Stimulated activated CD4-positive, alpha-beta T cell treated with anti-CD3 and anti-CD28 coated beads, Interleukin-12 subunit alpha, Interleukin-12 subunit beta, amount 100 ng/mL, for 4 hours (primary cell): ENCODE measurements at regions not wholly inside any gene's neighbourhood (a gene's known extent, or its start where the extent isn't known, plus 50 kb on each side); places are given as distances from the start of the nearest gene placed in this dataset.
"Not testable (repeated sequence)": the region's sequence is repeated elsewhere in the genome, so short reads cannot be mapped to it uniquely, and the experiment has no call there.

Experiments
- DNase-seq: peaks from one replicate; pipeline ENCODE4 v3.0.0-alpha.2; 2020

DNA sequence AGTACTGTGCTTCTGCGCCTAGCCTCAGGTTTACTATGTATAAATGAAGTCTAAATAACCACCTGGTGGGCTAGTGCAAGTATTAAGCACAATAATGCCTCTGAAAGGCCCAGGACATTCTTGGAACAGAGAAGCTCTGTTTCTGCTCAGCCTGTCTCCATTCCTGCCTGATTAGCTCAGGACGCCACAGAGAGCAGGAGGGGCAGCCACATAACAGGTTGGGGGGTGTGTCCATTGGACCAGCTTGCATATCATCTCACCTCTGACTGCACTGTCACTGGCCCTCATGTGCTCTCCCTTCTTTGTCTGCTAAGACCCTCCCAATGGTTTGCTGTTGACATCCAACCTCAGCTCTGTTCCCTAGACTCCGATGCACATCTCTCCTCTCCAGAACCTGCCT, 52.8 kb upstream of the IKZF1 start:
- DNase-seq = no peak

DNA sequence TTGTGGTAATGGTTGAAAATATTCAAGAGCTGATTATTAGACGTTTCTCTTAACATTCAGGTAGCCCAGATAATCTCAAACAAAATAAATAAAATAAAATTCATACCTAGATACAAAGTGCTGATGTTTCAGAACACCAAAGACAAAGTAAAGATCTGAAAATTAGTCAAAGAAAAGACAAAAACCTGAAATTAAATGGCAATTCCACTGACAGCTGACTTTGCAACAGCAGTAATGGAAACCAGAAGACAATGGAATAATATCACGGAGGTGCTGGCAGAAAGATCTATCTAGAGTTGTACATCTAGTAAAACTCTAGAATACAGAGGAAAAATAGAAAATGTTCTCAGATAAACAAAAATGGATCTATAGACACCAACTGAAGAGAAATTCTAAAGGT, 58.0 kb upstream of the IKZF1 start:
- no peak for DNase-seq

DNA sequence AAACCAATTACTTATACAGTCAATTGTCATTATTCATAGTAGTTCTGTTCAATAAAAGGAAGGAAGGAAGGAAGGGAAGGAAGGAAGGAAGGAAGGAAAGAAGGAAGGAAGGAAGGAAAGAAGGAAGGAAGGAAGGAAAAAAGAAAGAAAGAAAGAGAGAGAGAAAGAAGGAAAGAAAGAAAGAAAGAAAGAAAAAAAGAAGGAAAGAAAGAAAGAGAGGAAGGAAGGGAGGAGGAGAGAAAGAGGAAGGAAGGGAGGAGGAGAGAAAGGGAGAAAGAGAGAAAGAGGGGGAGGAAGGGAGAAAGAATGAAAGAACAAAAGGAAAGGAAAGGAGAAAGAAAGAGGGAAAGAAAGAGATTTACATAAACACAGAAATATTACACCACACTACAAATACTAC, 62.4 kb upstream of the IKZF1 start:
- not testable (repeated sequence) for DNase-seq

DNA sequence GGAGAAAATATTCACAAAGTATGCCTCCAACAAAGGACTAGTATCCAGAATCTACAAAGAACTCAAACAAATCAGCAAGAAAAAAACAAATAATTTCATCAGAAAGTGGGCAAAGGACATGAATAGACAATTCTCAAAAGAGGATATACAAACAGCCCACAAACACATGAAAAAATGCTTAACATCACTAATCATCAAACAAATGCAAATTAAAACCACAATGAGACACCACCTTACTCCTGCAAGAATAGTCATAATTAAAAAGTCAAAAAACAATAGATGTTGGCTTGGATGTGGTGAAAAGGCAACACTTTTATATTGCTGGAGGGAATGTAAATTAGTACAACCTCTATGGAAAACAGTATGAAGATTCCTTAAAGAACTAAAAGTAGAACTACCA, 63.8 kb upstream of the IKZF1 start:
- DNase-seq = not testable (repeated sequence)

DNA sequence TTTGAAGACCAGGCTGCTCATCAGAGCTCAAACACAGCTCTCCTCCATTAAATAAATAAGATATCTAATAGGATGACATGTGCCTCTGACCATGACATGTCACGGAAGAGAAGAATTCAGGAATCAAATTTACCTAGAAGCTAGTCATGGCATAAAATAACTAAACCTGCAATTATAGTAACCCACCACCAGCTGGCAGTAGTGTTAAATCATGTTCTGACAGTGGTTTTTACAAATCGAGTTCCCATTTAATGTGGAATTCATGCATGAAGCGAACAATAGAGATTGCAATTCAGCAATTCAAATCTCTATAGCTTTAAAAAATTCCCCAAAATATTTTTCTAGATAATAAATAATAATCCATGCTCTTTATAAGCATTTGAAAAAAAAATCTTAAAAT, 74.6 kb upstream of the IKZF1 start:
- no peak for DNase-seq

DNA sequence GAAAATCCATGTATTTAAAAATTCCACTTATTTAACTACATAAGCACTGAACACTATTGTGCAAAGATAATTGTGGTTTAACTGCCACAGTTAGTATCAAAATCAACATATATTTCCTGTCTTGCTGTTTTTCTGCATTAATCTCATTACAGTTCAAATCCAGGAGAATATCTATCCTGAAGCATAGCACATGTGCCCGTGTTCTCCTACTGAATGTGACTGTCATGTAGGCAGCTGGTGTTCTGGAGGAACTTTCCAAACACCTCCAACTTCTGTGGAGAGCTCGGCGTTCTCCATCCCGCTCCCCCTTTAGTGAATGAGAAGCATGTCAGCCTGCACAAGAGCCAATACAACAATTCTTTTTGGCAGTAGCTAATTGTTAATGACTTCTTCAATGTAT, 76.4 kb upstream of the IKZF1 start:
- DNase-seq = no peak

DNA sequence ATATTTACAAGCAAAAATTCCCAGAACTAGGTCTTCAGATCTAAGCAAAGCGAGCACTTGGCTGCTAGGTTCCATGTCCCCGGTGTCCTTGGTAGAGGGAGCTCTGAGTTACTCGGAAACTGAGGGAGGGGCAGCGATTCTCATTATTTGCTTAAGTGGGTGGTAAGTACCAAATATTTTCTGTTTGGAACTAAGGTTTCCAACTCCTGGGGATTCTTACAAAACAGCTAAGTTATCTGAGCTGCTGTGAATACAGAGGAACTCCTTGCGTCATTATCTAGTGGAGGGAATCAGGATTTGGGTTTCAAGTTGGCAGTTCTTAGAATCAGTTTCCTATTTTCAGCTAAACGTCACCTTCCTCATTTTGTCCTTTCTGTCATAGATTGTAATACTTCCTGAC, 76.8 kb upstream of the IKZF1 start:
- no peak for DNase-seq

DNA sequence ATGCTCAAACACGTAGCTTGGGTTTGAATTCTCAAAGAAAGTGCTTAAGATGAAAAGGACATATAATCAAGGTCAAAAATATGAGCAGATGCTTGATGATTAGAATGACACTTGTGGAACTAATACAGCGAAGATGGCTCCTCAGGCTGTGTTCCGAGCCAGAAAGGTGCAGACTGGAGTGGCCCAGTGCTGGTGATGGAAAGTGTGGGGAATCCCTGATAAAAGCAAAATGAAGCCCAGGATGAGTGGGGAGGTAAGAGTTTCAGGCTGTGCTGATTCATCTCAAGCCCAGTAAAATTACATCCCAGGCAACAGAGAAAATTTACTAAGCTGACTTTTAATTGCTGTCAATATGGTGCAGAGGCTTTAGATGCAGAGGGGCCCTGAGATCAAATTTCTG, 77.8 kb upstream of the IKZF1 start:
- DNase-seq = no peak

DNA sequence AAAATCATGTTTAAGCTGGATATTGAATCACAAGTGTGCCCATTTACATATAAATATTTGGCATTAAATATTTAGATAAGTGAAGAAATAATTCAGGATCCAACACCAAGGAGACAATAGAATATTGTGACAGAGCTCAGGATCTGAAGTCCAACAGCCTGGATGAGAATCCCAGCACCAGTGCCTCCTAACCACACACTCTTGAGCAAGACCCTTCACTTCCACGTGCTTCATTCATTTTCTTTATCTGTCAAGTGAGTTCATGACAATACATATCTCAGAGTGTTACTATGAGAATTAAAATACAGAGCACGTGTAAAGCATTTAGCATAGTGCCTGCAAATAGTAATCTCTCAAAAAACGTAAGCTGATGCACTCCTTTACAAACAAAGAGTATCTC, 78.4 kb upstream of the IKZF1 start:
- DNase-seq = no peak

DNA sequence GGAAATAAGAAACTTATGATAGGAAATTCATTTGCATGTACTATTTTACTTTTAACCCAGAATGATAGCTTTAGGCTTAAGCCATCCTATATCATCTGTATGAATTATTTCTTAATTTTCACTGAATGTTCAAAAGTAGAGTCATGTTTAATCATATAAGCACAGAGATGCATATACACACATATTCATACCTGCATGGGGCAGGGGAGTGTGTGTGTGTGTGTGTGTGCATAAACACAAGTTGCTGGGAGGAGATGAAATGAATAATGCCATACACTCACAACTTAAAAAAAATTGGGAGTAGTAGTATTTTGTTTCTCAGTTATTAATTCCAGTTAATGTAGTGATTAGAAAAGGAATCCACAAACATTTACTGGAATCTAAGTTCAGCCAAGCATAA, 83.1 kb upstream of the IKZF1 start:
- no peak for DNase-seq

DNA sequence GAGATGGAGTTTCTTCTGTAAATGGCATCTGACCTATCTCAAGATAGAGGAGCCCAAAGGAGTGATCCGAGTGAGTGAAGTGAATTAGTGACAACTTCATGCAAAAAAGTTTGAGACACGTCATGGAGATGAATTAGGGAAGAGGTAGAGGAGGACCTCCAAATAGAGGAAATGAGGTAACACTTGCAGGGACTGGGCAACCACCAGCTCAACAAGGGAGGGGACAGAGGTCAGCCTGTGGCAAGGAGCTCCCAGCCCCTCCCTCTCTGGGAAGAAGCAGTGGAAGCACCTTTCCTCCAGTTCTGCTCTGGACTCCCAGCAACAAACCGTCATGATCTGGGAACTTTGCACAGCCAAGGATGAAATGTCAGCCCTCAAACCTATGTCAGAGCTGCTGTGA, 83.5 kb upstream of the IKZF1 start:
- no peak for DNase-seq

DNA sequence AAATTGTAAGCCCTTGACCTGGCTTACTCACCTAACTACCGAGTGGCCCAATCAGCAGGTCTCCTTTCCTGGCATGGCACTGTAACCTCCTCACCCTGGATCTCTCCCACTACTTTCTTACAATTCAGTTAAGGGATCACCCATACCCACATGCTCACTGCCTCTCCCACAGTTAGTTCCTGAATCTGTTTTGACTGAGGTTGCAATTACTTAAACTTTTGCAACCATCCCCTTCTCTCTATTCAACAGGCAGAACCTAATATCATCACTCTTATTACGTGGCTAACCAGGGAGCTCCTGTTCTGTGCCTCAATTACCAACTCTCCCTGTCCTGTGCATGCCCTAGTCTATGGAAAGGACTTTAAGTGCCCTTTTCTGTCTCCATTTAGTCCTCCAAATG, 84.2 kb upstream of the IKZF1 start:
- DNase-seq = no peak

DNA sequence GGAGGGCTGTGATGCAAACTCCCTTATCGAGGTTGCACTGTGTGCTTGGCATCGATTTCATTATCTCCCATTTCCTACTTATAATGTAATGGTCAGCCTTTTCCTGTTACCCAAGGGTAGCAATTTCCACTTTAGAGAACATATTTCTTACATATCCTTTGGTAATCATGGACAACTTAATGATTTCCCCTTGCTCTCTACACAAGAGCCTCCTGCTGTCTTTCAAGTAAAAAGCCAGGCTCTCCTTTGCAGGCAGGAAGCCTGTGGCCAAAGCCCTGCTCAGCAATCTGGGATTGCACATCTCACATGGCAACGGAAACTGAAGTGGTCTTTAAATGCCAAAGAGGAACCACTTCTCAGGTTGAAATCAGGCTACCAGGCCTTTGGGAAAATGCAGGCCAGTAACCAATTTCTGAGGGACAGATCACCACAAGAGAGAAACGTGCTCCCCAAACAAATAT, 86.7 kb upstream of the IKZF1 start:
- no peak for DNase-seq

DNA sequence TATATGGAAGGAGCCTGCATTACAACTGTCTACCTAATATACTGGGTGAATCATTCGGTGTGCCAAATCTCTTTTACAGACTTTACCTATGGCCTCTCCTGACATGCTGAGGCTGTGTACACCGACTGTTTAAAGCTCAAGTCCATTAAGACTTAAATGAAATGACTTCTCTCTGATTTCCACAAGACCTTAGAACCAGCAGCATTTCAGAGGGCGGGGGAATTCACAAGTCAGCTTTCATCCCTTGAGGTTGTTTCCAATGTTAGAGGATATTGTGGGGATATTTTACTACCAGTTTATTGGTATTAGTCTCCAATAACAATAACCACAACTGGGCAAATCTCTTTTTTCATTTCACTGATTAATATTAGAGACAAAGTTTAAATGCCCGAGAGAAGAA, 87.1 kb upstream of the IKZF1 start:
- no peak for DNase-seq

DNA sequence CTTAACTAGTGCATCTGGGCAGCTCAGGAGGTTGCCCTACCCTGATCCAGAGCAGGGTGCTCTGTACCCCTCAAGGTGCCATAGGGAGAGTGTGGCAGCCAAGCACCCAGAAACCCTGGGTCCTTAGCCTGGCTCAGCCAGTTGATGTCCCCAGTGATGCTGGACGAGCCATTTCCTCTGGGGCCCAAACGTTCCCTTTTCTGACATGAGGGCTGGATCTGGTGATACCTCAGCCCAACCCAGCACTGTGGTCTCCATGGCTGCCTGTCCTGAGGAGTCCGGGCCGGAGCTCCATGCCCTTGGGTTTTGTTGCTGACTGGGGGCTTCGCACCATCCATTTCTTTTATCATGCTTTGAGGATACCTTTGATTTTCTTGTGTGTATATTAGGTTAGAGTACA, 87.9 kb upstream of the IKZF1 start:
- DNase-seq = no peak

DNA sequence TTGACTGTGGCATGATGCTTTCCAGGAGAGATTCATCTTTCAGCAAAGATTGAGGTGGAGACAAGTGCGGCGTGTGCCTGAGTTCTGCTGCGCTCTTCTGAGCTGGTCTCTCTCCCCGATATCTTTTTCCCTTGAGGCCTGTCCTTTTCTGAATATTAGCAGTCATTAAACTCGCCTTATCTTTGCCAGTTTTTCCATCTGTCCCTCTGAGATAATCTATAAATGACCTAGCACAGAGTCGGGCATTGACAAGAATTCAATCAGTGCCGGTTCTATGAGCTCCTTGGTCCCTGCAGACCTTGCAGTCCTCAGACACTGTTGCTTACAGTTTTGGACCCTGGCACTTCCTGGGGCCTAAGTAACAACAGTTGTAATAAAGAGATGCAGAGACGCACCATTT, 89.7 kb upstream of the IKZF1 start:
- no peak for DNase-seq

DNA sequence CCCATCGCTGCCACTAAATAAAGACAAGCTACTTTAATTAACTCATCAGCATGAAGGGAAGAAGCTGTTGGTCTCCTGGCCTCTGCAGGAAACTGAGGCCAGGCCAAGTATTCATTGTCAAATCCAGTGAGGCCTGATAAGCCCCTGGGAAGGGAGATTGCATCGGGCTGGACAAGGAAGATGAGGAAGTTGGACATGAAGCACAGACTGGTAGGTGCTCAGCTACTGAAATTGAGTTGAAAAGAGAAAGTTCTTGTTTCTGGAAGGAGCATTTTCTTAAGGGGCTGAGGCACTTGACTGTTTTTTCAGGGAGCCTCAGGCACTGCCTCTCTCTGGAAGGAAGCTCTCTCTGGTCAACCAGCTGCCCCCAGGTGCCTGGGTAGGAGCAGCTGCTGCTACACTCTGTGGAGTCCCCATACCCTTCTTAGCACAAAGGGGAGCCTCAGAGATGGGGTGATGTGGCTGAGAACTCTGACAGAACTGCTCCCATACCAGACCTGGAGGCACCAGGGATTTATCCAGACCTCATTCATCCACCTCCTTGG, 90.3 kb upstream of the IKZF1 start:
- no peak for DNase-seq

DNA sequence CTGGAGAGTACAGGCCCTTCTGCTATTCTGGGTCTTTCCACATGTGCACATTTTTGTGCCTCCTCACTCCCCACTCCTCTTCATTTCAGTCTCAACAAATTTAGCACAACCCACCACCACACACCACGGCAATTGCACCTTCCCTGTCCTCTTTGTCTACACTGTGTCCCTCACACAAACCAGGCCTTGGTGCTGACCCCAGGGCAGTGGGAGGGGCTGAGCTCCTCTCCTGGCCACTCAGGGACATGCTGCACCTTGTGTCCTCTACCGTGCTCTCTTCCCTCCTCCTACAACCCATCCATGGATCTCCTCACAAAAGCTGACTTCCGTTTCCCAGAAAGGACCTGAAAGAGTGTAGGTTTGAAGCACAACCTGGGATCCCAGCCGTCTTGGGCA, 90.9 kb upstream of the IKZF1 start:
- no peak for DNase-seq

DNA sequence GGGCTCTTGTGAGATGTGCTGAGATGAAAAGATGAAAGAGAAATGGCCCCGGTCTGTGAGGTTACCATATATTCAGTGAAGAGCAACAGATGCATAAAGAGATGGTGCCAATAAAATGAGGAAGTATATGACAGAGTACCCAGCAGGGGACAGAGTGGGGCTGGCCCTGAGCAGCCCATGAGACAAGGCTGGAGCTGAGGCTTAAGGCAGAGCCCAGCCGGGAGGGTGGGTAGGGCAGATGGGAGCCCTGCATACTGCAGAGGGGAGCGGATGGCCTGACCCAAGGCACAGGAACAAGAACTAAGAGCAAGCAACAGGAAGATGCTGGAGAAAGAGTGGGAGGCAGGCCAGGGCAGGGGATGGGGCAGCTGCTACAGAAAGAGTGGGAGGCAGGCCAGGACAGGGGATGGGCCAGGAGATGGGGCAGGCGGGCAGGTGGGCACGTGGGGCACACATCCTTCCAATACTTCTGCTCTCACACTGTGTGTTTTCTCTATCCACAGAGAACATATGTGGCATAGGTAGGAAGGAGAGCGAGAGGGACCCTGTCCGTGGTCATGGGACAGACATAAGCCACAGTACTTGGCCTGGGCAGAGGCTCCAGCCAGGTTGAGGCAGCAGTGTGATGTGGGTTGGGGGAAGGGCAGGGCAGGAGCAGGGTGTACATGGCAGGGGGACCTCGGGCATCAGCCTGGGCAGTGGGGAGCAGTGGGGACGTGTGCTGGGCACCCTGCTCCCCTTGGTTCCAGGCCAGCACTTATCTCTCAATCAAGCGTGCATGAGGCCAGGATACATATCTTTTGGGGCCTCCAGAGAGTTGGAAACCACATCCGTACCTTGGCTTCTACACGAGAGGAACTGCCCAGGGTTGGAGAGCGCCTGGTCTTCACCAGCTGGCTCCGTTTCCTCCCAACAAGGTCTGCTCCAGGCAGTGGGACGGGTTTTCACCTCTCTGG, 91.6 kb upstream of the IKZF1 start:
- DNase-seq = no peak

DNA sequence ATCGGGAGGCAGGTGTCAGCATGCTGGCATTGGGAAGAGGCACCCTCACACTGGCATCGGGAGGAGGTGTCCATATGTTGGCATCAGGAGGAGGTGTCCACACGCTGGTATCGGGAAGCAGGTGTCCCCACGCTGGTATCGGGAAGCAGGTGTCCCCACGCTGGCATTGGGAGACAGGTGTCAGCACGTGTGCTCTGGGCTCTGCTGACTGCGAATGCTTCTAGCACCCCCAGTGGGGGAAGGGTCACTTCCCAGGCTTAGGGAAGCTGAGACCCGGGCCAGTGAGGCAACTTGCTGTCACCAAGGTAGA, 92.5 kb upstream of the IKZF1 start:
- DNase-seq = no peak

DNA sequence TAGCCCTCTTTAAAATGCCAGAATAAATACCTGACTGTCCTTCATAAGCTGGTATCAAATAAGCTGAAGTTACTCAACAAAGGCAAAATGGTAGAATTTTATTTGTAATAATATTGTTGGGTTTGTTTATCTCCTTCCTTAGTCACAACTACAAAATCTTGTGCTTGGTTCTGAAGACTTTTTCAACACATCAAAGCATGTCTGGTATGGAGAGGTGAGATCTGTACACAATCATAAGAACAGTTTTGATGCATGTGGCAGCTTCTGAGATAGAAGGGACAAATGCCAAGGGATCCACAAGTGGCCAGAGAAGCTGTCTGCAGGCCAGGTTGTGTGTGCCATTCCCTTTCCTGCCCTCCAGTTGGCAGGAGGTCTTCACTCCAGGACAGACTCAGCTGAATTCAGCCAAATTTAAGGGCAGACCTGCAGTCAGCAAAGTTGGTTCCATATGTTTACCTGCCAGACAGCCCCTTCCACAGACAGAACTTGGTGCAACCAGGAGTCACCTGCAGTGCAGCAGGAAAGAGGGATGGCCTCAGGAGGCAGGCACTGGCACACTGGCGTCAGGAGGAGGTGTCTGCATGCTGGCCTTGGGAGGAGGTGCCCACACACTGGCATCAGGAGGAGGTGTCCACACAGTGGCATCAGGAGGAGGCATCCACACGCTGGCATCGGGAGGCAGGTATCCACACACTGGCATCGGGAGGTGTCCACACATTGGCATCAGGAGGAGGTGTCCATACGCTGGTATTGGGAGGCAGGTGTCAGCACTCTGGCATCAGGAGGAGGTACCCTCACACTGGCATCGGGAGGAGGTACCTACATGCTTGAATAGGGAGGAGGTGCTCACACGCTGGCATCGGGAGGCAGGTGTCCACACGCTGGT, 93.1 kb upstream of the IKZF1 start:
- no peak for DNase-seq

DNA sequence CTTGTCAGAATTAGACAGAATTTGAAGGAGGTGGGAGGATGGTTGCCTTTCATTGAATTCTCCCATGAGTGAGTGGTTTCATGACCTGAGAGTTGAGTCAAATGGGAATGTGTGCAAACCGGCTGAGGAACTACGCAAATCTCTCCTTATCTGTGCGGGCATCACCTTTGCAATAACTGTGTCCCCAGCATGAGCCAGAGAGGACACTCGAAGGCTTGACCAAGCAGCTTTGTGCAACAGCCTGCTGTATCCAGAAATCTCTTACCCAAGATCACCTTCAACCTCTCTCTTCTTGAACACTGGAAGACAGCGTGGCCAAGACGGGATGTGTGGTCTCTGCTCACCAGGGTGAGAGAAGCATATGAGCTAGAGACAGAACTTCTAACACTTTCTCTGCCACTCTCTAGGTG, 93.8 kb upstream of the IKZF1 start:
- no peak for DNase-seq

DNA sequence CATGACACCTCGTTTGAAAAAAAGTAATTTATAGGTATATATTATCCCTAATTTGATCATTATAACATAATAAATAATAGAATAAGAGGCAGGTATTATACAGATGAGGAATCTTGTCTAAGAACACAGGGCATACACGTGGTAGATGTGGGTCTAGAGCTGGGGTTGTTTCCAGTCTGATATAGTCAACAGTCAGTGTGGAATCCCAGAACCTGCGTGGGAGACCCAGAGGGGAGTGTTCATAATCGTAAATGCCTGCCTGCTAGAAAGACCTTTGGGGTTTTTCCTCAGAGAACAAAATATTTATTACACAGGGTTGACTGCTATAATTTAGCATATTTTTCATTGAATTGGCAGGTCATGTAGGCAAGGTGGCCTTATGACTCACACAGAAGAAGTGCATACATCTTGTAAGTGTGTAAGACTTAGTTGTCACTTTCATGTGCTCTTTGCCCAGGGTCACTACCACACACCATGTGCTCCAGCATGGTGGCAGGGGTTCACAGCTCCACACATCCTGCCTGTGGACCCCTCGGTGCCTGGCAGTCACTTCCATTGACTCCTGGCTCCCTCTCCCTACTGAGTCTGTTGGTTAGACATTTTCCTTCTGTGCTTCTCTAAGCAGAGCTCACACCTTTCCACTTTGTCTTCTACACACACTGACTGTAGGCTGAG, 94.9 kb upstream of the IKZF1 start:
- no peak for DNase-seq
